Type B pancreatic cell (in vitro differentiated cells): ENCODE measurements at regions not wholly inside any gene's neighbourhood (a gene's known extent, or its start where the extent isn't known, plus 50 kb on each side); places are given as distances from the start of the nearest gene placed in this dataset.

Experiments used
- DNase-seq: peaks from one replicate; pipeline ENCODE4 v3.0.0; 2021; ENCODE audit warnings: mixed read lengths; ENCODE audit not compliant: unreplicated experiment; ENCODE audit errors: extremely low spot score
- H3K27ac Mint-ChIP-seq: 2 replicates; pipeline ENCODE4 v1.8.0; 2021; ENCODE audit warnings: mild to moderate bottlenecking, mixed read lengths
- H3K27me3 Mint-ChIP-seq: 2 replicates; pipeline ENCODE4 v1.8.0; 2021; ENCODE audit warnings: mixed read lengths
- H3K36me3 Mint-ChIP-seq: 2 replicates; pipeline ENCODE4 v1.8.0; 2021; ENCODE audit warnings: mixed read lengths
- H3K4me1 Mint-ChIP-seq: one replicate; pipeline ENCODE4 v1.8.0; 2021; ENCODE audit warnings: mixed read lengths; ENCODE audit not compliant: unreplicated experiment
- H3K4me3 Mint-ChIP-seq: 2 replicates; pipeline ENCODE4 v1.8.0; 2021; ENCODE audit warnings: mild to moderate bottlenecking, mixed read lengths
- H3K9me3 Mint-ChIP-seq: 2 replicates; pipeline ENCODE4 v1.8.0; 2021; ENCODE audit warnings: mixed read lengths
- CTCF ChIP-seq: fragments of 200-600 bp; sonication (generic); conservative IDR thresholded peaks from 2 replicates; pipeline ENCODE4 v1.5.0; 2021; ENCODE audit warnings: antibody characterized with exemption, mild to moderate bottlenecking

DNA sequence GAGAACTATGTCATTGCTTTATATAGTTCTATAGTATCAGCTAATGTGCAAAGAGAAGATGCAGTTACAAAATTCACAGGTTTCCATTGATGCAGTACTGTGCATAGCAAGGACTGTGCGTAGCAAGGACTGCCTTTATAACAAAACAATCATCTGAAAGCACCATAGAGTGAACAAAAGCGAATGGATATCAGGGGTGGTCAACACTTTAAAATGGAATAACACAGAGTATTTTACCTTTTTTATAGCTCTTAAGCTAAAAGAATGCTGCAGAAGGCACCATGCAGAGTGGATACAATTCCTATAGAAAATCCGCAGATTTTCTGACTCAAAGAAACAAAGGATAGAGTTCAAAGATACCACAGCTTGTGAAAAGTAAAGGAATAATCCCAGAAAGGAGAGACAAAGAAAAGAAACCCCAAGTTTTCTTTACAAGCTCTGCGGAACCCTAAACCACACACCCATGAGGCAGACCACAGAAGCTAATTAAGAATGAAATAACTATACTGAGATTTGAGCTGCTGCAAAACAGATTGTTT lies 229.9 kb upstream of the DTNA start:
- Mint-ChIP-seq H3K27ac (no peak overlapping the region), H3K9me3 (no peaks in the 10 kb centered on the region), H3K4me3 (no peak overlapping the region), H3K27me3 (peaks cover 4% of the 10 kb centered on the region), H3K4me1 (no peaks in the 10 kb centered on the region), H3K36me3 (no peaks in the 10 kb centered on the region)
- no peak for TF ChIP-seq CTCF
- DNase-seq = no peak

DNA sequence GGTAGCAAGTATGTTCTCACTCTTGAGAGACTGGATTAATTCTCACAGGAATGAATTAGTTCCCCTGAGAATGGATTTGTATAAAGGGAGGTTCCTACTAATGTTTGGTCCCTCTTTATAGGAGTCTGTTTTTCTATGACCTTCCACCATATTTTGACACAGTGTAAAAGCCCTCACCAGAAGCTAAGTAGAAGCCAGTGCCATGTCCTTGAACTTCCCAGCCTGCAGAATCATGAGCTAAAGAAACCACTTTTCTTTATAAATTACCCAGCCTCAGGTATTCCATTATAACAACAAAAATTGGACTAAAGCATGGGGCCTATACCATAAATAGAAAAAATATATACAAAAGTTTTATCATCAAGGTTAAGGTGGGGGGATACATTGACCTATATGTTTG lies 227.9 kb upstream of the DTNA start:
- Mint-ChIP-seq H3K27ac (no peak overlapping the region), H3K27me3 (peaks cover 4% of the 10 kb centered on the region), H3K4me3 (no peak overlapping the region), H3K36me3 (no peaks in the 10 kb centered on the region), H3K9me3 (no peaks in the 10 kb centered on the region), H3K4me1 (no peaks in the 10 kb centered on the region)
- no peak for DNase-seq
- TF ChIP-seq CTCF = no peak

- TF ChIP-seq CTCF = no peak
- Mint-ChIP-seq H3K36me3 (no peaks in the 10 kb centered on the region), H3K9me3 (no peaks in the 10 kb centered on the region), H3K4me3 (no peak overlapping the region), H3K27me3 (peaks cover 4% of the 10 kb centered on the region), H3K27ac (no peak overlapping the region), H3K4me1 (no peaks in the 10 kb centered on the region)
- no peak for DNase-seq
Measured at GRCh38 chr18:34483198-34483597, 226.9 kb upstream of the DTNA start.

DNA sequence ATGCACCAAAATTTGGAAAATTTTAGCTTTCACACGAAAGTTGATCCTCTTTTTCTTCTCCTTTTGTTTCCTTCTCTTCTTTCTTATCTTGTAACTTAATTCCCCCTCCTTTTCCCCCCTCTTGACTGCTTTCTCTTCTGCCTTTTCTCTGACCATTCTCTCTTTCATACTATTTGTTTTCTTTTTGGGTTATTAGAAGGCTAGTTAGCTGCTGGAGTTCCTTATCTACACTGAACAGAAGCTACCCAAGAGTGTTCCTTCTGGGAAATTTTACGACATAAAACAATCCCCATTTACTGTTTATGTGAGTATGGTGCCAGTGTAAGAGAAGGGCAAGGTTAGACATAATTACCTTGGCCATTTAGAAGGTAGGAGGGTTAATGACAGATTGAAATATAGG lies 218.4 kb upstream of the DTNA start:
- no peak overlapping the region for H3K4me3 Mint-ChIP-seq
- DNase-seq = no peak
- H3K36me3 Mint-ChIP-seq = no peaks in the 10 kb centered on the region
- H3K27me3 Mint-ChIP-seq = peaks cover 62% of the 10 kb centered on the region
- no peaks in the 10 kb centered on the region for H3K9me3 Mint-ChIP-seq
- no peak for TF ChIP-seq CTCF
- no peak overlapping the region for H3K27ac Mint-ChIP-seq
- H3K4me1 Mint-ChIP-seq = peaks cover 4% of the 10 kb centered on the region

DNA sequence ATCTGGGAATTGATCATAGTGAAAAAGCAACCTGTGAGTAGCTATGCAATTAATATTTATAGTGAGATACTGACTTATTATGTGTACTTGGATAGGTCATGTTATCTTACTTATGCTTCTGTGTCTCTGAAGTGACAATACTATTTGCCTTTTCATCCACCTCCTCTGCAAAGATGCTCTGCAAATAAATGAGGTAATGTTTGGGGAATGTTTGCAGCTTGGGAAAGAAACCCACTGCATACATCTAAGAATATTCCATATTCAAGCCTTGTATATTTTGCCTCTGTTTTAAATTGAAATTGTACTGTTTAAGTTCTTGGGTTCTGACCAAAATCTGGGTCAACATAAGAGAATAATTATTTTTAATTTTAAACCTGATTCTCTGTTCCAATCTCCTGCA lies 217.4 kb upstream of the DTNA start:
- Mint-ChIP-seq H3K27me3 (peaks cover 69% of the 10 kb centered on the region), H3K27ac (peak overlapping the region; percentile 88), H3K4me3 (peak overlapping the region; percentile 86), H3K36me3 (no peaks in the 10 kb centered on the region), H3K4me1 (peaks cover 4% of the 10 kb centered on the region), H3K9me3 (no peaks in the 10 kb centered on the region)
- no peak for TF ChIP-seq CTCF
- no peak for DNase-seq

DNA sequence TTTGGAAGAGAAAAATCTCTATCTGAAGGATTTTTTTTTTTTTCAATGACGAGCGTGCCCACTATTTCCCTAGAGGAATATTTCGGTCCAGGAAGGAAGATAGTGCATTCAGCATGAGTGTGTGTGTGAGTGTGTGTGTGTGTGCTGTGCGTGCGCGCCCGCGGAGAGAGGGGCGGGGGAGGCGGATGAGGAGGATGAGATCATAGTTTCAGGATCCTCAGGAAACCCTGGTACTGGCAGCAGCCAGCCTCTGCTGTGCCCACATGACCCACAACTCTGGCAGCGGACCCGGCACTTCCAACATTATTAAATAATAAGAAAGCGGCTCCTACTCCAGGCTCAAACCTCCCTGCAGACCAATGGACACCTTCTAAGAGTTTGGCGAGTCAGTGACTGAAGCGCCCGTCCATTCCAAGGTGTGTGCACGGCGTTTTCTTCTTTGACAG lies 217.0 kb upstream of the DTNA start:
- DNase-seq = peak; percentile 76
- no peaks in the 10 kb centered on the region for H3K36me3 Mint-ChIP-seq
- peak overlapping the region; percentile 88 for H3K27ac Mint-ChIP-seq
- H3K4me3 Mint-ChIP-seq = peak overlapping the region; percentile 86
- no peak for TF ChIP-seq CTCF
- H3K4me1 Mint-ChIP-seq = peaks cover 4% of the 10 kb centered on the region
- no peaks in the 10 kb centered on the region for H3K9me3 Mint-ChIP-seq
- peaks cover 69% of the 10 kb centered on the region for H3K27me3 Mint-ChIP-seq
